Lower leg skin (tissue), 4 donors: ENCODE measurements at regions not wholly inside any gene's neighbourhood (a gene's known extent, or its start where the extent isn't known, plus 50 kb on each side); places are given as distances from the start of the nearest gene placed in this dataset.

Experiments used
- DNase-seq, 2 donors: peaks; one replicate each; pipeline ENCODE4 v3.0.0-alpha.2; 2019; ENCODE audit warnings: low spot score in 2 of 2
- H3K4me3 ChIP-seq: fragments of 200-600 bp; sonication (generic); 2 replicates; pipeline ENCODE4 v1.5.1; 2017; ENCODE audit warnings: mild to moderate bottlenecking, low read depth; ENCODE audit not compliant: poor library complexity, severe bottlenecking
- POLR2A ChIP-seq, 2 donors: fragments of 450-650 bp; IDR thresholded peaks; one replicate each; pipeline ENCODE4 v1.6.1; 2016 to 2017; ENCODE audit warnings: antibody characterized with exemption in 2 of 2, mild to moderate bottlenecking in 1 of 2, moderate library complexity in 1 of 2
- WGBS, 2 donors: methylation state at CpG; one replicate each; pipeline ENCODE4 v1.1.5; 2018; 5-methylcytosine and 5-hydroxymethylcytosine counted together
- intact Hi-C: fragments of 100-400 bp; cut with DNase I; formaldehyde crosslinking; loops from one replicate; pipeline ENCODE4 v1.15.0; 2023; ENCODE audit warnings: low total_unique reads
- TF ChIP-seq, protein P1 (sequence below), 3 donors: fragments of 450-650 bp; IDR thresholded peaks; one replicate each; pipeline ENCODE4 v1.5.1; 2016; ENCODE audit warnings: antibody characterized with exemption in 3 of 3, mild to moderate bottlenecking in 3 of 3, moderate library complexity in 2 of 3

DNA sequence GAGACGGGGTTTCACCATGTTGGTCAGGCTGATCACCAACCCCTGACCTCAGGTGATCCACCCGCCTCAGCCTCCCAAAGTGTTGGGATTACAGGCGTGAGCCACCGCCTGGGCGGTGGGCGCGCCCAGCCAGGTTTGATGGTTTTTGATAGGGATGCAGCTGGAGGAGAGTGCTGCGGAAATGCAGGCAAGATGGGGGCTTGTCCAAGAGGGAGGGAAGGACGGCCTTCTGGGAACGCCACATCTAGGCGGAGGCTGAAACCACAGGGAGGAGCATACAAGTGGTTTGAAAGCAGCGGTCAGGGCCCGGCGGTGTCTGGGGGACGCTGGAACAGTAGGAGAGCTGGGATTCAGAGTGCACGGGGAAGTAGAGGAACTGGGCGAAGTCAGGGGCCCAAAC lies 134.6 kb downstream of the VRK1 start:
- 97% methylated on average over 17 of the region's 17 CpGs for WGBS, 2 donors
- intact Hi-C loops = no loop called here
- DNase-seq = no peak
- TF ChIP-seq, protein P1, sequence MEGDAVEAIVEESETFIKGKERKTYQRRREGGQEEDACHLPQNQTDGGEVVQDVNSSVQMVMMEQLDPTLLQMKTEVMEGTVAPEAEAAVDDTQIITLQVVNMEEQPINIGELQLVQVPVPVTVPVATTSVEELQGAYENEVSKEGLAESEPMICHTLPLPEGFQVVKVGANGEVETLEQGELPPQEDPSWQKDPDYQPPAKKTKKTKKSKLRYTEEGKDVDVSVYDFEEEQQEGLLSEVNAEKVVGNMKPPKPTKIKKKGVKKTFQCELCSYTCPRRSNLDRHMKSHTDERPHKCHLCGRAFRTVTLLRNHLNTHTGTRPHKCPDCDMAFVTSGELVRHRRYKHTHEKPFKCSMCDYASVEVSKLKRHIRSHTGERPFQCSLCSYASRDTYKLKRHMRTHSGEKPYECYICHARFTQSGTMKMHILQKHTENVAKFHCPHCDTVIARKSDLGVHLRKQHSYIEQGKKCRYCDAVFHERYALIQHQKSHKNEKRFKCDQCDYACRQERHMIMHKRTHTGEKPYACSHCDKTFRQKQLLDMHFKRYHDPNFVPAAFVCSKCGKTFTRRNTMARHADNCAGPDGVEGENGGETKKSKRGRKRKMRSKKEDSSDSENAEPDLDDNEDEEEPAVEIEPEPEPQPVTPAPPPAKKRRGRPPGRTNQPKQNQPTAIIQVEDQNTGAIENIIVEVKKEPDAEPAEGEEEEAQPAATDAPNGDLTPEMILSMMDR (IDR thresholded peaks at IDR 0.05) = no peak
- TF ChIP-seq POLR2A (IDR thresholded peaks at IDR 0.05) = no peak
- H3K4me3 ChIP-seq = no peak overlapping the region

DNA sequence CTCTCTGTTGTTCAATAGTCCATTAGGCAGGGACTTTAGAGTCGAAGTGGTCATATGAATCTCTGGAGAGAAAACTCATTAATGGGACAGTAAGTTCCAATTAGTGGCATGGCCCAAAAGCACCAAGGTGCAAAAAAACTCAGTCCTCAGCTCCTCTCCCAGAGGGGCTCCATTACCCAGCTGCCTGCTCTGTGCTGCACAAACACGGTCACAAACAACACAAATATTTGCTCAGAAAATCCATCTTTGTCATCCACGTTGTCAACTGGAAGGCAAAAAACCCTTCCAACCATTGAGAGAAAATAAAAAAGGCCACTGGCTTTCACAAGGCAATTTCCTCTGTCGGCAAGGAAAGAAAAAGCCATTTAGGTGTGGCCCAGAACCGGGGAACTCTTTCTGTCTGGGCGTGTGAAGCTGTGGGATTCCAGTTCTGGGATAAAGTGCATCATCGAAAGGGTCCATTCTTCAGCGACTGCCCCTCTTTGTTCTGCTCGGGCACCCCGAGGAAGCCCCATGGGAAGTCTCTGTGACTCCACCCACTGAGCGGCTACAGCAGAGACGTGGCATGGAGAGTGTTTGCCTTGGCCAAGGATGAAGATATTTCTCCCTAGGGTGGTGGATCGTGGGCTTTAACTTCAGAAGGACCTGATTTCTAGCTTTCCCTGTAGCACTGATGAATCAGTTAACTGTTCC lies 137.6 kb downstream of the VRK1 start:
- 79 to 80% methylated on average over 13 of the region's 13 CpGs for WGBS, 2 donors
- no peak for TF ChIP-seq POLR2A (IDR thresholded peaks at IDR 0.05)
- TF ChIP-seq, protein P1 (IDR thresholded peaks at IDR 0.05) = no peak
- intact Hi-C loops = no loop called here
- H3K4me3 ChIP-seq = no peak overlapping the region
- no peak for DNase-seq

DNA sequence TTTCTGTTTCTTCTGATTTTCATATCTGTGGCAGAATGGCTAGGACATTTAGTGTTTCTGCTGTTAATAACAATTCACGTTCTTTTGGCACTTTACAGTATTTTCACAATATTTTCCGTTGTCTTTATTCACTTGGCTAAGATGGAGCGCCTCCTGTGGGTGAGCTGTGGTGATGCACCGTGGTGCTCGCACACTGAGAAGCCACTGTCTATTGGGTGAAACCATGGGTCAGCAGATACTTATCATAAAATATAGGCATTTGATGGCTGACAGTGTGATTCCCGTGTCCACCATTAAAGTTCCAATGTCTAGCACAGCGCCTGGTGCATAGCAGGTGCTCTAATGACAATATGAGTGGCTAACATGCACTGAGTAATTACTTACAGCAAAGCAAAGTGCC lies 141.8 kb downstream of the VRK1 start:
- TF ChIP-seq POLR2A (IDR thresholded peaks at IDR 0.05) = no peak
- TF ChIP-seq, protein P1 (IDR thresholded peaks at IDR 0.05) = no peak
- no peak overlapping the region for H3K4me3 ChIP-seq
- intact Hi-C loops = no loop called here
- no peak for DNase-seq
- 66 to 67% methylated on average over 7 of the region's 7 CpGs for WGBS, 2 donors

DNA sequence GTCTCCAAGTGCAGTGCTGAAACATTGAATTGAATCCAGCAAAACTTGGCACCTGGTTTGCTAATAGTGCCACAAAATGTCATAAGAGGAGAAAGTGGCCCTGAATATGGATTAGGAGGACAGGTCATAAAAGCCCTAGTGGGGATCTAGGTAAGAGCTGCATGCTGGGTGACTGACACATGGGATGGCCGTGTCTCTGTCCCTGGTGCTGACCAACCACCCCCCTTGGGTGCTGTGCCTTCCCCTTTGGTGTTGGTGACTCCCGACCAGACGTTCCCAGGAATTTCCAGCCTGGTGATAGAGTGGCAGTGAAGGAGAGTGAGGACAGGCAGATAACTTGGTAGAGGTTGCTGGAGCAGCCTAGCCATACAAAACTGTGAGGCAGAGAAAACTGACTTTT lies 142.8 kb downstream of the VRK1 start:
- no peak for DNase-seq
- WGBS, 2 donors = 28 to 41% methylated on average over 3 of the region's 3 CpGs
- TF ChIP-seq, protein P1 (IDR thresholded peaks at IDR 0.05) = no peak
- no peak for TF ChIP-seq POLR2A (IDR thresholded peaks at IDR 0.05)
- no peak overlapping the region for H3K4me3 ChIP-seq
- intact Hi-C loops = no loop called here

DNA sequence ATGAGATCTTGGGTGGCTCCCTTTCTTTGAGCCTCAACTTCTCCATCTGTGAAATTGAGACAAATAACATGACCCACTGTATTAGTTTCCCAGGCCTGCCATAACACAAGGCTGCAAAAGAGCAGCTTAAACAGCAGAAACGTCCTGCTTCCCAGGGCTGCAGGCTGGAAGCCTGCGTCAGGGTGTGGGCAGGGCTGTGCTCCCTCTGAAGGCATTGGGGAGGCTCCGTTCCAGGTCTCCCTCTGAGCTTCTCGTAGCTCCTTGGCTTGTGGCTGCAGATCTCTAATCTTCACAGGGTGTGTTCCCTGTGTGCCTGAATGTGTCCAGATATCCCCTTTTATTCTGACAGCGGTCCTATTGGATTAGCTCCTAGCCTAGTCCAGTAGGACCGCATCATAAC lies 147.1 kb downstream of the VRK1 start:
- no peak for DNase-seq
- 51 to 58% methylated on average over 6 of the region's 6 CpGs for WGBS, 2 donors
- no peak overlapping the region for H3K4me3 ChIP-seq
- TF ChIP-seq, protein P1 (IDR thresholded peaks at IDR 0.05) = no peak
- no peak for TF ChIP-seq POLR2A (IDR thresholded peaks at IDR 0.05)
- intact Hi-C loops = no loop called here

DNA sequence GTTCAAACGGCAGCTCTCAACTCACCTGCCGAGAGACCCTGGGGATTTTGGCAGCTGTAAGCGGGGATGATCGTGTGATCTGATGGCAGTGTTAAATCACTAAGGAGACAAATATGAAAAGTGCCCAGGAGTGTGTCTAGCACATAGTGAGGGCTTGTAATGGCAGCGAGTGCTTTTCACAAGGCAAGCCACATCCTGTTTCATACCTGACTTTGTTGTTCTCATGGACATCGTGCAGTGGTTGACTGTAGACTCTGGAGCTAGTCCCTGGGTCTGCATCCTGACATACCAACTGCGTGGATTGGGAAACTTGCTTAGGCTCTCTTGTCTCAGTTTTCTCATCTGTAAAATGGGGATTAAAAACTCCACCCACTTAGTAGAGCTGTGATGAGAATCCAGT lies 148.5 kb downstream of the VRK1 start:
- WGBS, 2 donors = 89 to 92% methylated on average over 7 of the region's 7 CpGs
- intact Hi-C loops = no loop called here
- no peak overlapping the region for H3K4me3 ChIP-seq
- TF ChIP-seq, protein P1 (IDR thresholded peaks at IDR 0.05) = no peak
- TF ChIP-seq POLR2A (IDR thresholded peaks at IDR 0.05) = no peak
- no peak for DNase-seq
